ENCODE measurements at regions not wholly inside any gene's neighbourhood (a gene's known extent, or its start where the extent isn't known, plus 50 kb on each side); places are given as distances from the start of the nearest gene placed in this dataset.
"Not testable (repeated sequence)": the region's sequence is repeated elsewhere in the genome, so short reads cannot be mapped to it uniquely, and the experiment has no call there.

- DNase-seq (peak; percentile 59), ATAC-seq (peak; percentile 81)
- H3K36me3 Mint-ChIP-seq; H3K9me3 Mint-ChIP-seq (ENCODE audit: low read depth); H3K4me3 Mint-ChIP-seq; H3K4me1 Mint-ChIP-seq; CTCF ChIA-PET; H3K27ac Mint-ChIP-seq: not testable (repeated sequence)
- H3K27me3 Mint-ChIP-seq = peaks cover 30% of the 10 kb centered on the region
Observed at GRCh38 chr12:124223733-124224138, 71.2 kb upstream of the RFLNA start.

DNA sequence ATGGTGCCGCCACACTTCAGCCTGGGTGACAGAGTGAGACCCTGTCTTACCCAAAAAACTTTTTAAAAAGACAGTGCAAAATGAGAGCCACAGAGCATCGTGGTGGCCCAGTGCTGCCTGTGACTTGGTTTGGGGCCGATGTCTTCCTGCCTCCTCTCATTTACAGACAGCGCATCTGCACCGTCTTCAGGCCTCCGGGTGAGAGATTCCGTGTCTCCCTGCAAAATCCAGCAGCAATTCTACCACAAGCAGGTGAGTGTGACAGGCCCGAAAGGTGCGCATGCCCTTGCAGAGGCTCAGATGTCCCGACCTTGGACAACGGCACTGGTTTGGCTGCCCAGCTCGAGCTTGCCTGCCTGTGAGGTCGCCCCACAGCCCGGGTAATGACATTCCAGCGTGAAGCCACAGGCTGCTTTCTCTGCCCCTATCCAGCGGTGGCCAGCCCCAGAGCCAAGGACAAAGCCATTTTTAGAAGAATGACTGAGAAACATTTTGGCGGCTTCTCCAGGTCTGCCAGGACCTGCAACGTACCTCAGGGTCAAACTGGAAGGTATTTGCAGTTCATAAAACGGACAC, 70.3 kb upstream of the RFLNA start:
- no peak for ATAC-seq
- Mint-ChIP-seq H3K36me3 (no peaks in the 10 kb centered on the region), H3K4me1 (peaks cover 8% of the 10 kb centered on the region), H3K27me3 (peaks cover 34% of the 10 kb centered on the region), H3K9me3 (ENCODE audit: low read depth) (peaks cover 4% of the 10 kb centered on the region), H3K4me3 (no peak overlapping the region), H3K27ac (no peak overlapping the region)
- CTCF ChIA-PET = no interaction called here
- DNase-seq = no peak

GRCh38 chr12:124225730-124226129, 69.2 kb upstream of the RFLNA start:
- H3K36me3 Mint-ChIP-seq = no peaks in the 10 kb centered on the region
- H3K9me3 Mint-ChIP-seq (ENCODE audit: low read depth) = peaks cover 4% of the 10 kb centered on the region
- ATAC-seq = no peak
- H3K27ac Mint-ChIP-seq = no peak overlapping the region
- peaks cover 36% of the 10 kb centered on the region for H3K27me3 Mint-ChIP-seq
- CTCF ChIA-PET = no interaction called here
- DNase-seq = no peak
- H3K4me1 Mint-ChIP-seq = peaks cover 8% of the 10 kb centered on the region
- H3K4me3 Mint-ChIP-seq = no peak overlapping the region

GRCh38 chr12:124227951-124228711, 66.8 kb upstream of the RFLNA start:
- no peak for DNase-seq
- CTCF ChIA-PET = no interaction called here
- ATAC-seq = no peak
- no peak overlapping the region for H3K27ac Mint-ChIP-seq
- H3K4me1 Mint-ChIP-seq = peaks cover 8% of the 10 kb centered on the region
- no peak overlapping the region for H3K4me3 Mint-ChIP-seq
- no peaks in the 10 kb centered on the region for H3K36me3 Mint-ChIP-seq
- no peaks in the 10 kb centered on the region for H3K9me3 Mint-ChIP-seq (ENCODE audit: low read depth)
- peaks cover 34% of the 10 kb centered on the region for H3K27me3 Mint-ChIP-seq

DNA sequence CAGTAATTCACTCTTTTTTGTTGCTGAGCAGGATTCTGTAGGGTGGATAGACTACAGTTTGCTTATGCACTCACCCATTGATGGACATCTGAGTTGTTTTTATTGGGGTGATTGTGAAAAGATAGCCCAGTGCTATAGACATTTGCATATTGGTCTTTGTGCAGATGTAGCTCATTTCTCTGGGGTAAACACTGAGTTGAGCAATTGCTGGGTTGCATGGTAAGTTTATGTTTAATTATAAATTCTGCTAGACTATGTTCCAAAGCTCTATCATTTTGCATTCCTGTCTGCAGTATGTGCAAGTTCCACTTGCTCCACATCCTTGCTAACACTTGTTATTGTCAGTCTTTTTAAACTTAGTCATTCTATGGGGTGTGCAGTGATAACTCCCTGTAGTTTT, 65.4 kb upstream of the RFLNA start:
- Mint-ChIP-seq H3K9me3 (ENCODE audit: low read depth) (no peaks in the 10 kb centered on the region), H3K36me3 (no peaks in the 10 kb centered on the region), H3K27me3 (peaks cover 34% of the 10 kb centered on the region), H3K4me3 (no peak overlapping the region), H3K27ac (no peak overlapping the region), H3K4me1 (no peaks in the 10 kb centered on the region)
- no peak for ATAC-seq
- CTCF ChIA-PET = no interaction called here
- no peak for DNase-seq

DNA sequence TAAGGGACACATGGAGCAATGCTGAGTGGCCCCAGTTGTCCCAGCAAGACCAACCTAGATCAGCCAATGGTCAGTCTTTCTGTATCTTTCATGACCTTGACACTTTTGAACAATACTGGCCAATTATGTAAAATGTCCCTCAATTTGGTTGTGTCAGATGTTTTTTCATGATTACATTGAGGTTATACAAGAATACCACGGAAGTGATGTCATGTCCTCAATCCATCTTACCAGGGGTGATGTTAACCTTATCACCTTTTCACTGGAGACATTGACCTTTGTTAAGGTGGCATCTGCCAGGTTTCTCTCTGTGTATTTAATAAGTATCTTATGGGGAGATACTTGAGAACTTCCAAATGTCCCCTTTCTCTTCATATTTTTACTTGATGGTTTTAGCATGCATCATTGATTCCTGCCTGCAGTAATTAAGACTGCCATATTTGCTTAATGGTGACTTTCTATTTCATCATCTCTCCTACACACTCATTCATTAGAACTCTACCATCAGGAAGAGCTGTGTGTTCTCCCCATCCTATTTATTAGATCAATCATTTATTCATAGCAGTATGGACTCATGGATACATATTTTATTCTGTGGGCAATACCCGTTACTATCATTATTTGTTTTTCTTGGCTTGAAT, 64.7 kb upstream of the RFLNA start:
- ATAC-seq (no peak), DNase-seq (no peak)
- H3K4me1 Mint-ChIP-seq = no peaks in the 10 kb centered on the region
- H3K27ac Mint-ChIP-seq = no peak overlapping the region
- H3K4me3 Mint-ChIP-seq = no peak overlapping the region
- CTCF ChIA-PET = no interaction called here
- H3K27me3 Mint-ChIP-seq = peaks cover 34% of the 10 kb centered on the region
- peaks cover 2% of the 10 kb centered on the region for H3K9me3 Mint-ChIP-seq (ENCODE audit: low read depth)
- no peaks in the 10 kb centered on the region for H3K36me3 Mint-ChIP-seq

GRCh38 chr12:124230789-124231188, 64.1 kb upstream of the RFLNA start:
- Mint-ChIP-seq H3K4me1 (no peaks in the 10 kb centered on the region), H3K36me3 (no peaks in the 10 kb centered on the region), H3K27ac (no peak overlapping the region), H3K27me3 (peaks cover 30% of the 10 kb centered on the region), H3K9me3 (ENCODE audit: low read depth) (peaks cover 2% of the 10 kb centered on the region), H3K4me3 (no peak overlapping the region)
- no peak for DNase-seq
- ATAC-seq = no peak
- CTCF ChIA-PET = no interaction called here

- H3K9me3 Mint-ChIP-seq (ENCODE audit: low read depth) = peaks cover 2% of the 10 kb centered on the region
- peaks cover 20% of the 10 kb centered on the region for H3K27me3 Mint-ChIP-seq
- DNase-seq (no peak), ATAC-seq (no peak)
- H3K27ac Mint-ChIP-seq = no peak overlapping the region
- CTCF ChIA-PET = no interaction called here
- no peaks in the 10 kb centered on the region for H3K36me3 Mint-ChIP-seq
- no peaks in the 10 kb centered on the region for H3K4me1 Mint-ChIP-seq
- no peak overlapping the region for H3K4me3 Mint-ChIP-seq
Observed at GRCh38 chr12:124231980-124232653, 62.8 kb upstream of the RFLNA start.

- H3K27me3 Mint-ChIP-seq = peaks cover 16% of the 10 kb centered on the region
- no peak overlapping the region for H3K27ac Mint-ChIP-seq
- ATAC-seq = no peak
- H3K4me3 Mint-ChIP-seq = no peak overlapping the region
- no peaks in the 10 kb centered on the region for H3K36me3 Mint-ChIP-seq
- peaks cover 2% of the 10 kb centered on the region for H3K9me3 Mint-ChIP-seq (ENCODE audit: low read depth)
- DNase-seq = no peak
- H3K4me1 Mint-ChIP-seq = no peaks in the 10 kb centered on the region
- CTCF ChIA-PET = no interaction called here
Observed at GRCh38 chr12:124232654-124232987, 62.3 kb upstream of the RFLNA start.

DNA sequence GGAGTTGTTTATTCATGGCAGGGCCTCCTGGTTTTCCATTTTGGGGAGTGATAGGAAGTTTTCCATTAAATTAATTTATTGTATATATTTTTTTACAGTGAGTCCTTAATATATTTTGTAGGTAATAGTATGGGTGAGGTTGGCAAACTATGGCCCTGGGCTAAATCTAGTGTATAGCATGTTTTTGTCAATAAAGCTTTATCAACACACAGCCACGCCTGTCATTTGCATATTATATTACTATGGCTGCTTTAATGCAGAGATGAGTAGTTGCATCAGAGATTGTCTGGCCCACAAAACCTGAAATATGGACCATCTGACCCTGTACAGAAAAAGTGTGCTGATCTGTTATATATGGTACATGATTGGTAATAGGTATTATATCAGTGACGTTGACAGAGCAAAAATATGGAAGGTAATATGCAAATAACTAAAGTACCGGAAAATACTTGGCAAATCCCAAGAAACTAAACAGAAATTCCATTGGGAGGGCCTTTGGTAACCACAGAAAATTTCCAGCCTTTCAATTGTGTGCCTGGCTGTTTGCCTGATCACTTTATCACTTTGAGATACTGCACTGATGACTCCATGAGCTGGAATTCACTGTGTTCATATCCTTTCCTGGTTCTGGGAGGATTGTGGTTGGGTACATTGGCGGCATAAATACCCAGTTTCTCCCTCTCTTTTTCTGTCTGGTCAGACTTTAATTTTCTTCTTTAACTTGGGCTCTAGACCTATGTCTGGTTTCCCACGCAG, 61.7 kb upstream of the RFLNA start:
- no peak overlapping the region for H3K4me3 Mint-ChIP-seq
- no peaks in the 10 kb centered on the region for H3K4me1 Mint-ChIP-seq
- DNase-seq = no peak
- H3K27ac Mint-ChIP-seq = no peak overlapping the region
- H3K9me3 Mint-ChIP-seq (ENCODE audit: low read depth) = peaks cover 2% of the 10 kb centered on the region
- no peak for ATAC-seq
- H3K27me3 Mint-ChIP-seq = peaks cover 15% of the 10 kb centered on the region
- CTCF ChIA-PET = no interaction called here
- no peaks in the 10 kb centered on the region for H3K36me3 Mint-ChIP-seq

DNA sequence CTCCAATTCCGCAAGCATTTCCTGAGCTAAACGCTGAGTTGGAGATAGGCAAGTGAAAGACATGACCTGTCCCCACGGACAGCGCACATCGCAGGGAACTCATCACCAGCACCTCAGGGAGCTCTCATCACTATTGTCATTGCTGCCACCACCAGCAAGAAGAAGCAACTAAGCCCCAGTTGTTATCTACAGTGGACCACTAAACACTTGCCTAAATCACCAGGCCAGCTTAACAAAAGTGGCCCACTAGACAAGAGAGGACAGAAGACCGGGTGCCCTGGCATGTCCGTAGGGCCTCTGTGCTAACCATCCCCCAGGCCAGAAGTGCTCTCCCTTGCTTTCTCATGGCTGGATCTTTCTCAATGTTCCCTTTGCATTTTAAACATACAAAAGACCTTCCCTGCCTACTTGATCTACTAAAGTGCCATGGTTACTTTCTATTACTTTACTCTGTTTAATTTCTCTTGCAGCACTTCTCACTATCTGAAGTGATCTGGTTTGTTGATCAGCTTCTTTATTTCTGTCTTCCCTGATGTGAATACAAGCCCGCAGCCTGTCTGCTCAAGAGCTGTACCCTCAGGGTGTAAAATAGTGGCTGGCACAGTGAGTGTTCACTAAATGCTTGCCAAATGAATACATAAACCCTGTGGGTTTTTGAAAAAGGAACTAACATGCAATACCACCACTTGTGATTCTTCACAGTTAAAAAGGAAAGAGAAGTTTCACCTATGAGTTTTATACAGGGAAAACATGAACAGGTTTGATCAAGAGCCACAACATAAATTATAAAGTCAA, 60.9 kb upstream of the RFLNA start:
- H3K4me1 Mint-ChIP-seq = no peaks in the 10 kb centered on the region

GRCh38 chr12:124236625-124237031, 58.3 kb upstream of the RFLNA start:
- DNase-seq (no peak), ATAC-seq (no peak)
- Mint-ChIP-seq H3K27me3 (peaks cover 6% of the 10 kb centered on the region), H3K36me3 (no peaks in the 10 kb centered on the region), H3K27ac (no peak overlapping the region), H3K9me3 (ENCODE audit: low read depth) (peaks cover 2% of the 10 kb centered on the region), H3K4me1 (no peaks in the 10 kb centered on the region), H3K4me3 (no peak overlapping the region)
- CTCF ChIA-PET = no interaction called here

More for the DNA sequence above, 60.9 kb upstream of the RFLNA start:
- CTCF ChIA-PET = no interaction called here
- Mint-ChIP-seq H3K36me3 (no peaks in the 10 kb centered on the region), H3K4me3 (no peak overlapping the region), H3K27ac (no peak overlapping the region), H3K27me3 (peaks cover 12% of the 10 kb centered on the region), H3K9me3 (ENCODE audit: low read depth) (peaks cover 2% of the 10 kb centered on the region)
- no peak for DNase-seq
- no peak for ATAC-seq

DNA sequence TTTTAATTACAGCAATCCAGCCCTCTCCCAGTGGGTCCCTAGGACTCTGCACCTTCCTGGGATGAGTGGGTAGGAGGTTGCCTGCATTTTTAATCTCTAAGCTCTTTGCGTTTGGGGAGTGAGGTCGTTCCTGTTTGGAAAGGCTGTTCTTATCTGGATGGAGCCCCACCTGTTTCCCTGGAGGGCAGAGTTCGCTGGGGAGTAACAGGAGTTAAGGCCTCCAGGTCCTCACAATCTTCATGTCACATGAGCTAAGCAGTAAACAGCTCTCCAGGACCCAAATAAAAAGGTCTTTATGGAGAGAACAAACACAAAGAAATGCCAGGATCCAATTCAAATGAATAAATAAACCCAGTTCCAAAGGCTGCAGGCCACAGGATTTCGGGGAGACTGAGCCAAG, 56.0 kb upstream of the RFLNA start:
- Mint-ChIP-seq H3K4me1 (no peaks in the 10 kb centered on the region), H3K27me3 (peaks cover 3% of the 10 kb centered on the region), H3K36me3 (no peaks in the 10 kb centered on the region), H3K27ac (no peak overlapping the region), H3K4me3 (no peak overlapping the region), H3K9me3 (ENCODE audit: low read depth) (peaks cover 2% of the 10 kb centered on the region)
- DNase-seq (no peak), ATAC-seq (no peak)
- CTCF ChIA-PET = no interaction called here
